ENCODE measurements at regions not wholly inside any gene's neighbourhood (a gene's known extent, or its start where the extent isn't known, plus 50 kb on each side); places are given as distances from the start of the nearest gene placed in this dataset.

DNA sequence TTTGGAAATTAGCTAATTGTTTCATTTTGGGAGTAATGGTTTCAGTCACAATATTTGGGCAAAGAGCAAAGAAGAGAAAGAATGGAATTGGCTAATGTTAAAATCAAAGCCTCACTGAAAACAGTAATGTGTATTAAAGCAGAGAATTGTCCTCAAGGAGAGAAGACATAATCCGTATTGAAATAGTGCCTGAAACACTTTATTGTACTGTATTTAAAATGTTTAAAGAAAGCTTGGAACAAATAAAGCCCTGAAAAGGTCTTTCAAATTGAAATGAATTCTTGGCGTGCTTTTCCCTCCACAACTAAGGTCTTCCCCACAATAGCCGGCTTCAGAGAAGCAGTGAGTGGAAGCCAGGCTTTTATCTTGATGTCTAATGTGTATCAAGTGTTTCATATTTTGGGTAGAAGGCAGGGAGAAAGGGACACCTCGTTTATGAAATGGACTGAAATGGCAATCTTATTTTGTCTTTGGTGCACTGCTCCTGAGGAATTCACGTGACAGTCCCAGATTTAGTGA is 212.9 kb upstream of the CRY1 start:
- H3K9me2 ChIP-seq (ENCODE audit: low read depth, low read length): no peaks in the 10 kb centered on the region
- H3F3A ChIP-seq (ENCODE audit: insufficient read depth, low read length): no peaks in the 10 kb centered on the region
- no peak overlapping the region for H3K4me2 ChIP-seq (ENCODE audit: low read length)
- no peaks in the 10 kb centered on the region for H3K4me1 ChIP-seq (ENCODE audit: insufficient read depth, low read length, severe bottlenecking)
- H3K27ac ChIP-seq (ENCODE audit: low read depth, low read length, poor library complexity, severe bottlenecking): no peak overlapping the region
- no peaks in the 10 kb centered on the region for H3K9me3 ChIP-seq (ENCODE audit: low read length)
- H3K4me3 ChIP-seq (ENCODE audit: low read depth, low read length, poor library complexity, severe bottlenecking): no peak overlapping the region
- no peak overlapping the region for H3K9ac ChIP-seq (ENCODE audit: low read length)
- no peaks in the 10 kb centered on the region for H4K20me1 ChIP-seq (ENCODE audit: insufficient read depth, low read length)
- H3K27me3 ChIP-seq (ENCODE audit: insufficient read depth, low read length): no peaks in the 10 kb centered on the region
- TF ChIP-seq EZH2 (IDR thresholded peaks at IDR 0.05; ENCODE audit: borderline replicate concordance, low read length) (no peak), CTCF (IDR thresholded peaks at IDR 0.05; ENCODE audit: low read length) (no peak)
- H3K79me2 ChIP-seq (ENCODE audit: insufficient read depth, low read length): no peaks in the 10 kb centered on the region
- no peaks in the 10 kb centered on the region for H3K36me3 ChIP-seq (ENCODE audit: insufficient read depth, low read length)
- no peak overlapping the region for H2AFZ ChIP-seq (ENCODE audit: low read length)

- Histone ChIP-seq H4K20me1 (ENCODE audit: insufficient read depth, low read length) (no peaks in the 10 kb centered on the region), H3K4me3 (ENCODE audit: low read depth, low read length, poor library complexity, severe bottlenecking) (no peak overlapping the region), H3K79me2 (ENCODE audit: insufficient read depth, low read length) (no peaks in the 10 kb centered on the region), H3K4me2 (ENCODE audit: low read length) (no peak overlapping the region), H3K9me3 (ENCODE audit: low read length) (no peaks in the 10 kb centered on the region), H3K9me2 (ENCODE audit: low read depth, low read length) (no peaks in the 10 kb centered on the region), H3K36me3 (ENCODE audit: insufficient read depth, low read length) (no peaks in the 10 kb centered on the region), H3F3A (ENCODE audit: insufficient read depth, low read length) (no peaks in the 10 kb centered on the region), H3K4me1 (ENCODE audit: insufficient read depth, low read length, severe bottlenecking) (no peaks in the 10 kb centered on the region), H3K9ac (ENCODE audit: low read length) (no peak overlapping the region), H3K27me3 (ENCODE audit: insufficient read depth, low read length) (no peaks in the 10 kb centered on the region), H3K27ac (ENCODE audit: low read depth, low read length, poor library complexity, severe bottlenecking) (no peak overlapping the region), H2AFZ (ENCODE audit: low read length) (no peak overlapping the region)
- TF ChIP-seq EZH2 (IDR thresholded peaks at IDR 0.05; ENCODE audit: borderline replicate concordance, low read length) (no peak), CTCF (IDR thresholded peaks at IDR 0.05; ENCODE audit: low read length) (no peak)
Measured at GRCh38 chr12:107308310-107308709, 215.0 kb upstream of the CRY1 start.

DNA sequence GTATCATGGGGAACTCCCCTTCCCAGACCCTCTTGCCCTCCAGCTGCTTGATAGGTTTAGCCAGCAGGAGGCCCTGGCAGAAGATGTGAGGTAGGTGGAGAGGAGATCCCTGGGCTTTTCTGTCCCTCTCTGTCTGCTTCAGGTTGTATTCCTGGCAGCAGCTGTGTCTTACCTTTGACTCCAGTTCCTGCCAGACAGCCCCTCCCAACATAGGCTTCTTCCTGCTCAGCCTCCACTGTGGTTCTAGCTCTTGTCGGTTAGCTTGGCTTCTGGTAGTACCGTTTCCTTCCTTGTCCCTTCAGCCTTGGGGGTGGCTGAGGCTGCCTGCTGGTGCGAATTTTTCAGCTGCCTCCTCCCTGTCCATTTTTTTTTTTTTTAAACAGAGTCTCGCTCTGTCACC is 215.7 kb upstream of the CRY1 start:
- Histone ChIP-seq H3K27ac (ENCODE audit: low read depth, low read length, poor library complexity, severe bottlenecking) (no peak overlapping the region), H3K27me3 (ENCODE audit: insufficient read depth, low read length) (no peaks in the 10 kb centered on the region), H3K9me3 (ENCODE audit: low read length) (no peaks in the 10 kb centered on the region), H3K79me2 (ENCODE audit: insufficient read depth, low read length) (no peaks in the 10 kb centered on the region), H2AFZ (ENCODE audit: low read length) (no peak overlapping the region), H3K4me2 (ENCODE audit: low read length) (no peak overlapping the region), H3K36me3 (ENCODE audit: insufficient read depth, low read length) (no peaks in the 10 kb centered on the region), H3K4me1 (ENCODE audit: insufficient read depth, low read length, severe bottlenecking) (no peaks in the 10 kb centered on the region), H3K4me3 (ENCODE audit: low read depth, low read length, poor library complexity, severe bottlenecking) (no peak overlapping the region), H4K20me1 (ENCODE audit: insufficient read depth, low read length) (no peaks in the 10 kb centered on the region), H3F3A (ENCODE audit: insufficient read depth, low read length) (no peaks in the 10 kb centered on the region), H3K9ac (ENCODE audit: low read length) (no peak overlapping the region), H3K9me2 (ENCODE audit: low read depth, low read length) (no peaks in the 10 kb centered on the region)
- no peak for TF ChIP-seq EZH2 (IDR thresholded peaks at IDR 0.05; ENCODE audit: borderline replicate concordance, low read length)

GRCh38 chr12:107310621-107311020 is 217.3 kb upstream of the CRY1 start:
- H3K9me3 ChIP-seq (ENCODE audit: low read length): no peaks in the 10 kb centered on the region
- H3K9me2 ChIP-seq (ENCODE audit: low read depth, low read length): no peaks in the 10 kb centered on the region
- no peaks in the 10 kb centered on the region for H3K36me3 ChIP-seq (ENCODE audit: insufficient read depth, low read length)
- TF ChIP-seq CTCF (IDR thresholded peaks at IDR 0.05; ENCODE audit: low read length): no peak
- TF ChIP-seq EZH2 (IDR thresholded peaks at IDR 0.05; ENCODE audit: borderline replicate concordance, low read length): no peak
- H3K27me3 ChIP-seq (ENCODE audit: insufficient read depth, low read length): no peaks in the 10 kb centered on the region
- no peaks in the 10 kb centered on the region for H3K79me2 ChIP-seq (ENCODE audit: insufficient read depth, low read length)
- no peak overlapping the region for H3K27ac ChIP-seq (ENCODE audit: low read depth, low read length, poor library complexity, severe bottlenecking)
- H4K20me1 ChIP-seq (ENCODE audit: insufficient read depth, low read length): no peaks in the 10 kb centered on the region
- no peak overlapping the region for H3K4me3 ChIP-seq (ENCODE audit: low read depth, low read length, poor library complexity, severe bottlenecking)
- H2AFZ ChIP-seq (ENCODE audit: low read length): no peak overlapping the region
- H3F3A ChIP-seq (ENCODE audit: insufficient read depth, low read length): no peaks in the 10 kb centered on the region
- no peak overlapping the region for H3K9ac ChIP-seq (ENCODE audit: low read length)
- no peak overlapping the region for H3K4me2 ChIP-seq (ENCODE audit: low read length)
- no peaks in the 10 kb centered on the region for H3K4me1 ChIP-seq (ENCODE audit: insufficient read depth, low read length, severe bottlenecking)

Measured in OCI-LY1 (cell line).